Omental fat pad (tissue), 3 donors: ENCODE measurements at regions not wholly inside any gene's neighbourhood (a gene's known extent, or its start where the extent isn't known, plus 50 kb on each side); places are given as distances from the start of the nearest gene placed in this dataset.

Experiments used
- ATAC-seq: fragments of 150-250 bp; one replicate; pipeline ENCODE4 v1.9.1; 2016; ENCODE audit warnings: mild to moderate bottlenecking, moderate library complexity; ENCODE audit not compliant: low FRiP score
- DNase-seq: peaks from one replicate; pipeline ENCODE4 v3.0.0-alpha.2; 2019; ENCODE audit warnings: low spot score
- CTCF ChIP-seq, 3 donors: fragments of 450-650 bp; IDR thresholded peaks; one replicate each; pipeline ENCODE4 v1.5.1; 2016 to 2017; ENCODE audit warnings: antibody characterized with exemption in 3 of 3, mild to moderate bottlenecking in 3 of 3, moderate library complexity in 2 of 3

- DNase-seq (no peak), ATAC-seq (peak; percentile 67)
These were observed 850.2 kb upstream of the ADAMTS5 start for GRCh38 chr21:27817074-27817473.

GRCh38 chr21:27816301-27816700, 849.4 kb upstream of the ADAMTS5 start:
- DNase-seq = no peak
- ATAC-seq = no peak
- TF ChIP-seq CTCF (IDR thresholded peaks at IDR 0.05) = no peak

More at GRCh38 chr21:27817074-27817473, 850.2 kb upstream of the ADAMTS5 start:
- TF ChIP-seq CTCF (IDR thresholded peaks at IDR 0.05) = no peak

GRCh38 chr21:27814226-27814625, 847.3 kb upstream of the ADAMTS5 start:
- ATAC-seq = no peak
- no peak for DNase-seq
- no peak for TF ChIP-seq CTCF (IDR thresholded peaks at IDR 0.05)

- ATAC-seq = no peak
- no peak for DNase-seq
- TF ChIP-seq CTCF (IDR thresholded peaks at IDR 0.05) = no peak
These were observed 846.9 kb upstream of the ADAMTS5 start for GRCh38 chr21:27813750-27814149.

- DNase-seq (no peak), ATAC-seq (no peak)
- no peak for TF ChIP-seq CTCF (IDR thresholded peaks at IDR 0.05)
These were observed 846.5 kb upstream of the ADAMTS5 start for GRCh38 chr21:27813344-27813743.

- no peak for ATAC-seq
These were observed 845.4 kb upstream of the ADAMTS5 start for GRCh38 chr21:27812279-27812678.

More at GRCh38 chr21:27812279-27812678, 845.4 kb upstream of the ADAMTS5 start:
- no peak for TF ChIP-seq CTCF (IDR thresholded peaks at IDR 0.05)
- DNase-seq = no peak
